HepG2 (cell line): ENCODE measurements at regions not wholly inside any gene's neighbourhood (a gene's known extent, or its start where the extent isn't known, plus 50 kb on each side); places are given as distances from the start of the nearest gene placed in this dataset.

Experiments used
- ATAC-seq: fragments of 200-7000 bp; cut with Tn5 transposase; 3 replicates; pipeline ENCODE4 v1.9.1; 2020; ENCODE audit warnings: mild to moderate bottlenecking, moderate library complexity
- BruUV-seq: library from RNA; stranded (reverse); fragments of 400-500 nt; replicated peaks from 2 replicates; lab custom pipeline; 2021; lab: Mats Ljungman, UMichigan
- CTCF ChIA-PET: fragments of 300-600 bp; formaldehyde crosslinking; extraction: SDS; loops from one replicate; lab custom pipeline; 2021; ENCODE audit warnings: low total read pairs, inconsistent platforms, low intra/inter-chr PET ratio; lab: Yijun Ruan, JAX
- POLR2A ChIA-PET: fragments of 350-600 bp; sonication (Branson Sonifier 250); formaldehyde crosslinking; loops from one replicate; lab custom pipeline; 2020; ENCODE audit warnings: antibody characterized with exemption, inconsistent platforms; lab: Yijun Ruan, JAX
- DNase-seq: peaks from one replicate; pipeline ENCODE4 v3.0.0-alpha.2; 2015; ENCODE audit warnings: low spot score
- FAIRE-seq: peaks from 3 replicates; lab custom pipeline; 2011; peaks lifted over from hg19 to GRCh38; lab: Jason Lieb, UNC
- H2AFZ ChIP-seq: one replicate; pipeline ENCODE4 v1.6.1; 2011; ENCODE audit warnings: low read length, inconsistent platforms
- H3K27ac ChIP-seq: fragments of 300-600 bp; 3 replicates; pipeline ENCODE4 v1.8.0; 2011; ENCODE audit warnings: mixed run types, mild to moderate bottlenecking, mixed read lengths, low read length, inconsistent platforms; ENCODE audit not compliant: insufficient read depth; ENCODE audit errors: extremely low read length
- H3K27me3 ChIP-seq, 2 experiments: fragments of 200-600 bp in 1 of 2; 2 replicates in 1 of 2; 3 replicates in 1 of 2; pipeline versions ENCODE4 v1.6.0 to v1.8.0; 2011; ENCODE audit warnings: low read length in 2 of 2, mild to moderate bottlenecking in 2 of 2, moderate library complexity in 2 of 2, inconsistent platforms in 1 of 2; ENCODE audit not compliant: insufficient read depth in 2 of 2, control insufficient read depth in 1 of 2
- H3K36me3 ChIP-seq, 2 experiments: fragments of 200-600 bp in 1 of 2; replicated peaks in 1 of 2; 2 replicates in 1 of 2; 3 replicates in 1 of 2; pipeline versions ENCODE4 v1.5.1 to v1.8.0; 2011; ENCODE audit warnings: low read length in 2 of 2, inconsistent platforms in 1 of 2; ENCODE audit not compliant: insufficient read depth in 2 of 2, control insufficient read depth in 1 of 2
- H3K4me1 ChIP-seq: 2 replicates; pipeline ENCODE4 v1.5.1; 2012; ENCODE audit warnings: low read length, inconsistent platforms; ENCODE audit not compliant: insufficient read depth
- H3K4me2 ChIP-seq: 2 replicates; pipeline ENCODE4 v1.6.0; 2011; ENCODE audit warnings: low read depth, low read length, inconsistent platforms
- H3K4me3 ChIP-seq, 3 experiments: fragments of 200-600 bp in 1 of 3; sonication (generic), shearing (Covaris generic) in 1 of 3; replicated peaks in 1 of 3; 2 replicates each; pipeline ENCODE4 v1.5.1; 2011 to 2016; ENCODE audit warnings: low read length in 3 of 3, inconsistent platforms in 2 of 3, low read depth in 2 of 3, mild to moderate bottlenecking in 2 of 3, control low read depth in 1 of 3, mixed read lengths in 1 of 3; ENCODE audit not compliant: insufficient read depth in 1 of 3
- H3K79me2 ChIP-seq: one replicate; pipeline ENCODE4 v1.6.1; 2011; ENCODE audit warnings: low read length, inconsistent platforms; ENCODE audit not compliant: insufficient read depth
- H3K9ac ChIP-seq: 2 replicates; pipeline ENCODE4 v1.6.0; 2011; ENCODE audit warnings: mild to moderate bottlenecking, low read depth, low read length, inconsistent platforms; ENCODE audit not compliant: insufficient read depth
- H3K9me3 ChIP-seq: 2 replicates; pipeline ENCODE4 v1.5.1; 2012; ENCODE audit warnings: mild to moderate bottlenecking, low read length
- H4K20me1 ChIP-seq: 2 replicates; pipeline ENCODE4 v1.6.0; 2011; ENCODE audit warnings: inconsistent platforms, mild to moderate bottlenecking, low read length, moderate library complexity; ENCODE audit not compliant: insufficient read depth
- BHLHE40 ChIP-seq: IDR thresholded peaks from 2 replicates; pipeline ENCODE4 v1.6.1; 2011; ENCODE audit warnings: low read length, improper control_type of control experiment
- MNT ChIP-seq: fragments of 450-650 bp; IDR thresholded peaks from 2 replicates; pipeline ENCODE4 v1.6.1; 2016
- NBN ChIP-seq: fragments of 450-650 bp; conservative IDR thresholded peaks from 2 replicates; pipeline ENCODE4 v1.6.1; 2017
- NFE2L2 ChIP-seq: fragments of 150-350 bp; IDR thresholded peaks from 2 replicates; pipeline ENCODE4 v1.6.1; 2014; ENCODE audit warnings: low read length
- PRDM4 ChIP-seq: sonication (generic); formaldehyde crosslinking; IDR thresholded peaks from 2 replicates; pipeline ENCODE4 v1.9.0; 2021; ENCODE audit warnings: missing genetic modification reagents, borderline replicate concordance
- RBAK ChIP-seq: sonication (generic); formaldehyde crosslinking; IDR thresholded peaks from 2 replicates; pipeline ENCODE4 v1.5.1; 2020; ENCODE audit warnings: mild to moderate bottlenecking, missing genetic modification reagents
- ZNF224 ChIP-seq: sonication (generic); formaldehyde crosslinking; IDR thresholded peaks from 2 replicates; pipeline ENCODE4 v1.5.0; 2020; ENCODE audit warnings: mild to moderate bottlenecking, missing genetic modification reagents
- ZNF724P ChIP-seq: sonication (generic); formaldehyde crosslinking; IDR thresholded peaks from 2 replicates; pipeline ENCODE4 v1.8.0; 2022; ENCODE audit warnings: missing genetic modification reagents, borderline replicate concordance
- ZSCAN9 ChIP-seq: IDR thresholded peaks from 2 replicates; pipeline ENCODE4 v1.6.1; 2016; ENCODE audit warnings: borderline replicate concordance
- WGBS: methylation state at CpG from one replicate; pipeline ENCODE4 v1.1.6; 2017; ENCODE audit warnings: low lambda C conversion rate; 5-methylcytosine and 5-hydroxymethylcytosine counted together
- in situ Hi-C: cut with HindIII; loops from 2 replicates; pipeline ENCODE4 v1.10.0; 2017; ENCODE audit warnings: low pct_unique_long_range_greater_than_20kb; ENCODE audit not compliant: extremely low pct_ligation_motif_present
- intact Hi-C: fragments of 100-400 bp; cut with micrococcal nuclease; formaldehyde crosslinking; loops from one replicate; pipeline ENCODE4 v1.10.0; 2022; ENCODE audit not compliant: unreplicated experiment
- TF ChIP-seq, protein P1 (sequence below): IDR thresholded peaks from 2 replicates; pipeline ENCODE4 v1.6.1; 2016; ENCODE audit warnings: missing genetic modification reagents, missing compliant biosample characterization

DNA sequence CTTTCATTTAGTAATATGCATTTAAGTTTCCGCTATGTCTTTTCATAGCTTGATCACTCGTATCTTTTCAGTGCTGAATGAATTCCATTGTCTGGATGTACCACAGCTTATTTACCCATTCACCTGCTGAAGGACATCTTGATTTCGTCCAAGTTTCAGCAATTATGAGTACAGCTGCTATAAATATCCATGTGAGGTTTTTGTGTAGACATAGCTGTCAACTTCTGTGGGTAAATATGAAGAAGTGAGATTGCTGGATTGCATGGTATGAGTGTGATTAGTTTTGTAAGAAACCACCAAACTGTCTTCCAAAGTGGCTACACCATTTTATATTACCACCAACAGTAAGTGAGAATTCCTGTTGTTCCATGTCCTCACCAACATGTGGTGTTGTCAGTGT, 79.2 kb upstream of the STMND1 start:
- H3K9me3 ChIP-seq, result no peaks in the 10 kb centered on the region
- no peak for FAIRE-seq
- BruUV-seq, result no TSS peak
- no peak for DNase-seq
- CTCF ChIA-PET, result no interaction called here
- TF ChIP-seq BHLHE40, result no peak
- TF ChIP-seq MNT, result no peak
- TF ChIP-seq RBAK (CRISPR knock-in tag), result no peak
- TF ChIP-seq ZNF224, result no peak
- no peak for TF ChIP-seq NFE2L2
- TF ChIP-seq, protein P1, sequence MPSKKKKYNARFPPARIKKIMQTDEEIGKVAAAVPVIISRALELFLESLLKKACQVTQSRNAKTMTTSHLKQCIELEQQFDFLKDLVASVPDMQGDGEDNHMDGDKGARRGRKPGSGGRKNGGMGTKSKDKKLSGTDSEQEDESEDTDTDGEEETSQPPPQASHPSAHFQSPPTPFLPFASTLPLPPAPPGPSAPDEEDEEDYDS (CRISPR knock-in tag), result no peak
- TF ChIP-seq ZSCAN9 (CRISPR knock-in tag), result no peak
- no peak for TF ChIP-seq NBN
- TF ChIP-seq PRDM4 (CRISPR knock-in tag), result no peak
- no peak for TF ChIP-seq ZNF724P (CRISPR knock-in tag)
- no peaks in the 10 kb centered on the region for H3K36me3 ChIP-seq
- POLR2A ChIA-PET, result no interaction called here
- 45% methylated on average over 3 of the region's 3 CpGs for WGBS
- no peaks in the 10 kb centered on the region for H3K27me3 ChIP-seq
- H3K79me2 ChIP-seq, result no peaks in the 10 kb centered on the region
- in situ Hi-C loops, result no loop called here
- peaks cover 11% of the 10 kb centered on the region for H3K4me1 ChIP-seq
- H3K4me2 ChIP-seq, result no peak overlapping the region
- no peak overlapping the region for H3K9ac ChIP-seq
- no peaks in the 10 kb centered on the region for H4K20me1 ChIP-seq
- no peak for ATAC-seq
- H3K4me3 ChIP-seq, result no peak overlapping the region
- H2AFZ ChIP-seq, result no peak overlapping the region
- intact Hi-C loops, result no loop called here
- H3K27ac ChIP-seq, result no peak overlapping the region
